ENCODE measurements at regions not wholly inside any gene's neighbourhood (a gene's known extent, or its start where the extent isn't known, plus 50 kb on each side); places are given as distances from the start of the nearest gene placed in this dataset.

DNA sequence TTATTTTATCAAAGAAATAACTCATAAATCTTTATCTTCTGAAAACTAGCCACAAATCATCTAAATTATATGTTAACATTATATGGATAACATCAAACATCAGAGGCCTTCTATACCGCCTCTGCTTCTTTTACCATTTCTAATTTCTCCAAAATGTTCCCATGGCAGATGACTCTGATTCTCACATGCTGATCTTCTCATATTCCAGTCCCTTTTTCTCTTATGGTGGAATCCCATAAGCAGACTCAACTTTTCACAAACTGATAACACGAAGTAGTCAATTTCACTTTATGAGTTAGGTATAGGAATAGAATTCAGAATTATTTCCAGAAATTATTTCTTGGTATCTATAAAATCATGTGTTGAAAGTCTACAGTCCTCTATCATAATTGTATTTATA lies 212.3 kb downstream of the ENC1 start:
- H3K9me3 ChIP-seq (ENCODE audit: low read length): no peaks in the 10 kb centered on the region
- no peaks in the 10 kb centered on the region for H3K9me2 ChIP-seq (ENCODE audit: insufficient read depth, low read length)
- H2AFZ ChIP-seq (ENCODE audit: low read depth, low read length): no peak overlapping the region
- H4K20me1 ChIP-seq (ENCODE audit: insufficient read depth): no peaks in the 10 kb centered on the region
- H3K27ac ChIP-seq (ENCODE audit: low read length): no peak overlapping the region
- H3K27me3 ChIP-seq (ENCODE audit: insufficient read depth, low read depth, low read length): no peaks in the 10 kb centered on the region
- no peak overlapping the region for H3K4me2 ChIP-seq (ENCODE audit: low read length)
- H3K79me2 ChIP-seq (replicated peaks; ENCODE audit: insufficient read depth, low read length): no peaks in the 10 kb centered on the region
- no peaks in the 10 kb centered on the region for H3K36me3 ChIP-seq (ENCODE audit: insufficient read depth, low read length)
- TF ChIP-seq MXI1 (conservative IDR thresholded peaks at IDR 0.05; ENCODE audit: poor library complexity, severe bottlenecking): no peak
- TF ChIP-seq EP300 (conservative IDR thresholded peaks at IDR 0.05; ENCODE audit: poor library complexity, severe bottlenecking): no peak
- TF ChIP-seq SMC3 (conservative IDR thresholded peaks at IDR 0.05; ENCODE audit: poor library complexity): no peak
- TF ChIP-seq, protein P1, sequence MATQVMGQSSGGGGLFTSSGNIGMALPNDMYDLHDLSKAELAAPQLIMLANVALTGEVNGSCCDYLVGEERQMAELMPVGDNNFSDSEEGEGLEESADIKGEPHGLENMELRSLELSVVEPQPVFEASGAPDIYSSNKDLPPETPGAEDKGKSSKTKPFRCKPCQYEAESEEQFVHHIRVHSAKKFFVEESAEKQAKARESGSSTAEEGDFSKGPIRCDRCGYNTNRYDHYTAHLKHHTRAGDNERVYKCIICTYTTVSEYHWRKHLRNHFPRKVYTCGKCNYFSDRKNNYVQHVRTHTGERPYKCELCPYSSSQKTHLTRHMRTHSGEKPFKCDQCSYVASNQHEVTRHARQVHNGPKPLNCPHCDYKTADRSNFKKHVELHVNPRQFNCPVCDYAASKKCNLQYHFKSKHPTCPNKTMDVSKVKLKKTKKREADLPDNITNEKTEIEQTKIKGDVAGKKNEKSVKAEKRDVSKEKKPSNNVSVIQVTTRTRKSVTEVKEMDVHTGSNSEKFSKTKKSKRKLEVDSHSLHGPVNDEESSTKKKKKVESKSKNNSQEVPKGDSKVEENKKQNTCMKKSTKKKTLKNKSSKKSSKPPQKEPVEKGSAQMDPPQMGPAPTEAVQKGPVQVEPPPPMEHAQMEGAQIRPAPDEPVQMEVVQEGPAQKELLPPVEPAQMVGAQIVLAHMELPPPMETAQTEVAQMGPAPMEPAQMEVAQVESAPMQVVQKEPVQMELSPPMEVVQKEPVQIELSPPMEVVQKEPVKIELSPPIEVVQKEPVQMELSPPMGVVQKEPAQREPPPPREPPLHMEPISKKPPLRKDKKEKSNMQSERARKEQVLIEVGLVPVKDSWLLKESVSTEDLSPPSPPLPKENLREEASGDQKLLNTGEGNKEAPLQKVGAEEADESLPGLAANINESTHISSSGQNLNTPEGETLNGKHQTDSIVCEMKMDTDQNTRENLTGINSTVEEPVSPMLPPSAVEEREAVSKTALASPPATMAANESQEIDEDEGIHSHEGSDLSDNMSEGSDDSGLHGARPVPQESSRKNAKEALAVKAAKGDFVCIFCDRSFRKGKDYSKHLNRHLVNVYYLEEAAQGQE (IDR thresholded peaks at IDR 0.05; ENCODE audit: borderline replicate concordance): no peak
- TF ChIP-seq TAF1 (IDR thresholded peaks at IDR 0.05; ENCODE audit: low read depth): no peak
- no peak for TF ChIP-seq POLR2AphosphoS5 (IDR thresholded peaks at IDR 0.05)
- TF ChIP-seq, protein P2, sequence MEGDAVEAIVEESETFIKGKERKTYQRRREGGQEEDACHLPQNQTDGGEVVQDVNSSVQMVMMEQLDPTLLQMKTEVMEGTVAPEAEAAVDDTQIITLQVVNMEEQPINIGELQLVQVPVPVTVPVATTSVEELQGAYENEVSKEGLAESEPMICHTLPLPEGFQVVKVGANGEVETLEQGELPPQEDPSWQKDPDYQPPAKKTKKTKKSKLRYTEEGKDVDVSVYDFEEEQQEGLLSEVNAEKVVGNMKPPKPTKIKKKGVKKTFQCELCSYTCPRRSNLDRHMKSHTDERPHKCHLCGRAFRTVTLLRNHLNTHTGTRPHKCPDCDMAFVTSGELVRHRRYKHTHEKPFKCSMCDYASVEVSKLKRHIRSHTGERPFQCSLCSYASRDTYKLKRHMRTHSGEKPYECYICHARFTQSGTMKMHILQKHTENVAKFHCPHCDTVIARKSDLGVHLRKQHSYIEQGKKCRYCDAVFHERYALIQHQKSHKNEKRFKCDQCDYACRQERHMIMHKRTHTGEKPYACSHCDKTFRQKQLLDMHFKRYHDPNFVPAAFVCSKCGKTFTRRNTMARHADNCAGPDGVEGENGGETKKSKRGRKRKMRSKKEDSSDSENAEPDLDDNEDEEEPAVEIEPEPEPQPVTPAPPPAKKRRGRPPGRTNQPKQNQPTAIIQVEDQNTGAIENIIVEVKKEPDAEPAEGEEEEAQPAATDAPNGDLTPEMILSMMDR (IDR thresholded peaks at IDR 0.05; ENCODE audit: poor library complexity, severe bottlenecking): no peak
- TF ChIP-seq RAD21 (conservative IDR thresholded peaks at IDR 0.05): no peak
- TF ChIP-seq EZH2 (IDR thresholded peaks at IDR 0.05; ENCODE audit: borderline replicate concordance, insufficient read depth, low read length, poor library complexity, severe bottlenecking): no peak
- H3F3A ChIP-seq (ENCODE audit: insufficient read depth, low read length, poor library complexity, severe bottlenecking): no peaks in the 10 kb centered on the region
- no peak overlapping the region for H3K9ac ChIP-seq (ENCODE audit: low read length)
- H3K4me3 ChIP-seq (ENCODE audit: low read length): no peak overlapping the region

- H3K4me2 ChIP-seq (ENCODE audit: low read length): no peak overlapping the region
- no peak overlapping the region for H3K9ac ChIP-seq (ENCODE audit: low read length)
- no peaks in the 10 kb centered on the region for H3K27me3 ChIP-seq (ENCODE audit: insufficient read depth, low read depth, low read length)
- TF ChIP-seq SMC3 (conservative IDR thresholded peaks at IDR 0.05; ENCODE audit: poor library complexity) (no peak), RAD21 (conservative IDR thresholded peaks at IDR 0.05) (no peak), POLR2AphosphoS5 (IDR thresholded peaks at IDR 0.05) (no peak), EZH2 (IDR thresholded peaks at IDR 0.05; ENCODE audit: borderline replicate concordance, insufficient read depth, low read length, poor library complexity, severe bottlenecking) (no peak), EP300 (conservative IDR thresholded peaks at IDR 0.05; ENCODE audit: poor library complexity, severe bottlenecking) (no peak)
- TF ChIP-seq, protein P2 (IDR thresholded peaks at IDR 0.05; ENCODE audit: poor library complexity, severe bottlenecking): no peak
- TF ChIP-seq, protein P1 (IDR thresholded peaks at IDR 0.05; ENCODE audit: borderline replicate concordance): no peak
- H3K36me3 ChIP-seq (ENCODE audit: insufficient read depth, low read length): no peaks in the 10 kb centered on the region
- H3K4me3 ChIP-seq (ENCODE audit: low read length): no peak overlapping the region
- H3K79me2 ChIP-seq (replicated peaks; ENCODE audit: insufficient read depth, low read length): no peaks in the 10 kb centered on the region
- no peaks in the 10 kb centered on the region for H3K9me3 ChIP-seq (ENCODE audit: low read length)
- no peak overlapping the region for H2AFZ ChIP-seq (ENCODE audit: low read depth, low read length)
- H4K20me1 ChIP-seq (ENCODE audit: insufficient read depth): no peaks in the 10 kb centered on the region
- no peaks in the 10 kb centered on the region for H3K9me2 ChIP-seq (ENCODE audit: insufficient read depth, low read length)
- H3K27ac ChIP-seq (ENCODE audit: low read length): no peak overlapping the region
- no peaks in the 10 kb centered on the region for H3F3A ChIP-seq (ENCODE audit: insufficient read depth, low read length, poor library complexity, severe bottlenecking)
Measured at GRCh38 chr5:74426506-74426905, 214.0 kb downstream of the ENC1 start.
